IMR-90 (cell line): ENCODE measurements at regions not wholly inside any gene's neighbourhood (a gene's known extent, or its start where the extent isn't known, plus 50 kb on each side); places are given as distances from the start of the nearest gene placed in this dataset.

Experiments
- CTCF ChIP-seq: conservative IDR thresholded peaks from 2 replicates; pipeline ENCODE4 v1.5.1; 2012; ENCODE audit warnings: mild to moderate bottlenecking, low read depth, low read length, improper control_type of control experiment
- MXI1 ChIP-seq: IDR thresholded peaks from 2 replicates; pipeline ENCODE4 v1.6.1; 2012; ENCODE audit warnings: low read depth, mild to moderate bottlenecking, low read length, moderate library complexity, borderline replicate concordance
- POLR2A ChIP-seq: IDR thresholded peaks from 2 replicates; pipeline ENCODE4 v1.6.1; 2012; ENCODE audit warnings: mild to moderate bottlenecking, low read depth, low read length
- RAD21 ChIP-seq: IDR thresholded peaks from 2 replicates; pipeline ENCODE4 v1.6.1; 2012; ENCODE audit warnings: low read length, improper control_type of control experiment

GRCh38 chr18:11548916-11549551 lies 60.4 kb upstream of the SLC35G4 start:
- TF ChIP-seq RAD21 (no peak), POLR2A (no peak), CTCF (no peak), MXI1 (no peak)
